PC-9 (cell line): ENCODE measurements at regions not wholly inside any gene's neighbourhood (a gene's known extent, or its start where the extent isn't known, plus 50 kb on each side); places are given as distances from the start of the nearest gene placed in this dataset.

Experiments used
- EZH2 ChIP-seq: fragments of 200-600 bp; sonication (generic); IDR thresholded peaks from 2 replicates; pipeline ENCODE4 v1.8.0; 2017; ENCODE audit warnings: antibody characterized with exemption, low read depth
- TF ChIP-seq, protein P1 (sequence below): fragments of 200-600 bp; sonication (generic); conservative IDR thresholded peaks from 2 replicates; pipeline ENCODE4 v1.6.1; 2017; ENCODE audit warnings: mixed run types, antibody characterized with exemption, mild to moderate bottlenecking, moderate library complexity

GRCh38 chr2:179340678-179341077, 76.0 kb upstream of the SESTD1 start:
- TF ChIP-seq, protein P1, sequence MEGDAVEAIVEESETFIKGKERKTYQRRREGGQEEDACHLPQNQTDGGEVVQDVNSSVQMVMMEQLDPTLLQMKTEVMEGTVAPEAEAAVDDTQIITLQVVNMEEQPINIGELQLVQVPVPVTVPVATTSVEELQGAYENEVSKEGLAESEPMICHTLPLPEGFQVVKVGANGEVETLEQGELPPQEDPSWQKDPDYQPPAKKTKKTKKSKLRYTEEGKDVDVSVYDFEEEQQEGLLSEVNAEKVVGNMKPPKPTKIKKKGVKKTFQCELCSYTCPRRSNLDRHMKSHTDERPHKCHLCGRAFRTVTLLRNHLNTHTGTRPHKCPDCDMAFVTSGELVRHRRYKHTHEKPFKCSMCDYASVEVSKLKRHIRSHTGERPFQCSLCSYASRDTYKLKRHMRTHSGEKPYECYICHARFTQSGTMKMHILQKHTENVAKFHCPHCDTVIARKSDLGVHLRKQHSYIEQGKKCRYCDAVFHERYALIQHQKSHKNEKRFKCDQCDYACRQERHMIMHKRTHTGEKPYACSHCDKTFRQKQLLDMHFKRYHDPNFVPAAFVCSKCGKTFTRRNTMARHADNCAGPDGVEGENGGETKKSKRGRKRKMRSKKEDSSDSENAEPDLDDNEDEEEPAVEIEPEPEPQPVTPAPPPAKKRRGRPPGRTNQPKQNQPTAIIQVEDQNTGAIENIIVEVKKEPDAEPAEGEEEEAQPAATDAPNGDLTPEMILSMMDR = peak; percentile 72
- no peak for TF ChIP-seq EZH2
